GM12878 (cell line): ENCODE measurements at regions not wholly inside any gene's neighbourhood (a gene's known extent, or its start where the extent isn't known, plus 50 kb on each side); places are given as distances from the start of the nearest gene placed in this dataset.

Source experiments
- ATAC-seq: fragments of 200-7000 bp; cut with Tn5 transposase; 3 replicates; pipeline ENCODE4 v1.9.1; 2020; ENCODE audit warnings: mild to moderate bottlenecking, moderate library complexity
- BruUV-seq: library from RNA; stranded (reverse); fragments of 400-500 nt; replicated peaks from 2 replicates; lab custom pipeline; 2021; lab: Mats Ljungman, UMichigan
- CTCF ChIA-PET: fragments of 300-600 bp; sonication (Branson Sonifier 250); formaldehyde crosslinking; extraction: SDS; loops from one replicate; lab custom pipeline; 2021; ENCODE audit warnings: inconsistent platforms; lab: Yijun Ruan, JAX
- POLR2A ChIA-PET: fragments of 350-600 bp; formaldehyde crosslinking; extraction: SDS; loops from one replicate; lab custom pipeline; 2021; ENCODE audit warnings: inconsistent platforms; lab: Charles Lee
- RAD21 ChIA-PET: fragments of 300-600 bp; sonication (Branson Sonifier 250); formaldehyde crosslinking; loops from one replicate; lab custom pipeline; 2023; ENCODE audit warnings: antibody characterized with exemption; ENCODE audit not compliant: unreplicated experiment; lab: Charles Lee
- SMC1A ChIA-PET: fragments of 300-600 bp; sonication (Branson Sonifier 250); formaldehyde crosslinking; loops from one replicate; lab custom pipeline; 2023; ENCODE audit not compliant: unreplicated experiment, uncharacterized antibody; lab: Charles Lee
- DNase-seq: peaks from one replicate; pipeline ENCODE4 v3.0.0-alpha.2; 2011; ENCODE audit warnings: low read depth, low spot score
- FAIRE-seq: peaks from 3 replicates; lab custom pipeline; 2011; peaks lifted over from hg19 to GRCh38; lab: Jason Lieb, UNC
- H2AFZ ChIP-seq: 2 replicates; pipeline ENCODE4 v1.6.0; 2011; ENCODE audit warnings: low read depth, low read length, control low read depth; ENCODE audit not compliant: control insufficient read depth
- H3K27ac ChIP-seq: 2 replicates; pipeline ENCODE4 v1.5.1; 2011; ENCODE audit warnings: control low read depth; ENCODE audit not compliant: control insufficient read depth, insufficient read depth
- H3K27me3 ChIP-seq, 2 experiments: replicated peaks in 1 of 2; 2 replicates each; pipeline versions ENCODE4 v1.6.0 to v1.6.1; 2011; ENCODE audit warnings: low read length in 1 of 2; ENCODE audit not compliant: control insufficient read depth in 2 of 2, insufficient read depth in 2 of 2
- H3K36me3 ChIP-seq, 2 experiments: 2 replicates each; pipeline ENCODE4 v1.5.1; 2011; ENCODE audit warnings: low read length in 1 of 2; ENCODE audit not compliant: control insufficient read depth in 2 of 2, insufficient read depth in 2 of 2
- H3K4me1 ChIP-seq: 2 replicates; pipeline ENCODE4 v1.6.1; 2011; ENCODE audit warnings: mild to moderate bottlenecking, low read length, moderate library complexity, mixed read lengths; ENCODE audit not compliant: control insufficient read depth, insufficient read depth
- H3K4me2 ChIP-seq: 2 replicates; pipeline ENCODE4 v1.6.0; 2011; ENCODE audit warnings: control low read depth; ENCODE audit not compliant: control insufficient read depth, insufficient read depth
- H3K4me3 ChIP-seq: fragments of 200-600 bp; sonication (generic); 2 replicates; pipeline ENCODE4 v1.5.1; 2016
- H3K79me2 ChIP-seq: 2 replicates; pipeline ENCODE4 v1.6.0; 2011; ENCODE audit warnings: low read length; ENCODE audit not compliant: control insufficient read depth, insufficient read depth
- H3K9ac ChIP-seq: 2 replicates; pipeline ENCODE4 v1.8.0; 2011; ENCODE audit warnings: low read length, control low read depth, mixed read lengths; ENCODE audit not compliant: control insufficient read depth, insufficient read depth
- H3K9me3 ChIP-seq: replicated peaks from 3 replicates; pipeline ENCODE4 v1.5.1; 2011; ENCODE audit warnings: mild to moderate bottlenecking, low read length; ENCODE audit not compliant: control insufficient read depth, insufficient read depth
- H4K20me1 ChIP-seq: 2 replicates; pipeline ENCODE4 v1.6.0; 2011; ENCODE audit not compliant: control insufficient read depth, insufficient read depth
- BMI1 ChIP-seq: fragments of 450-650 bp; IDR thresholded peaks from 2 replicates; pipeline ENCODE4 v1.6.1; 2016; ENCODE audit warnings: mild to moderate bottlenecking, moderate library complexity, borderline replicate concordance
- CEBPB ChIP-seq, 2 experiments: fragments of 150-350 bp in 1 of 2; IDR thresholded peaks; 2 replicates each; pipeline ENCODE4 v1.6.1; 2012 to 2014; ENCODE audit warnings: low read depth in 2 of 2, low read length in 2 of 2, borderline replicate concordance in 1 of 2, inconsistent platforms in 1 of 2
- CHD4 ChIP-seq: fragments of 200-600 bp; sonication (generic); IDR thresholded peaks from 2 replicates; pipeline ENCODE4 v1.6.1; 2016; ENCODE audit warnings: mild to moderate bottlenecking
- HDGF ChIP-seq: fragments of 450-650 bp; IDR thresholded peaks from 2 replicates; pipeline ENCODE4 v1.6.1; 2016; ENCODE audit warnings: antibody characterized with exemption
- IRF3 ChIP-seq: fragments of 450-650 bp; IDR thresholded peaks from 2 replicates; pipeline ENCODE4 v1.6.1; 2014; ENCODE audit warnings: mild to moderate bottlenecking
- IRF4 ChIP-seq: IDR thresholded peaks from 2 replicates; pipeline ENCODE4 v1.6.1; 2011; ENCODE audit warnings: low read depth, low read length
- MTA2 ChIP-seq: fragments of 450-650 bp; IDR thresholded peaks from 2 replicates; pipeline ENCODE4 v1.6.1; 2016; ENCODE audit warnings: low read depth, mild to moderate bottlenecking, moderate library complexity
- NFYB ChIP-seq: IDR thresholded peaks from 2 replicates; pipeline ENCODE4 v1.6.1; 2011; ENCODE audit warnings: low read depth, mild to moderate bottlenecking, low read length, improper control_type of control experiment, moderate library complexity; ENCODE audit not compliant: insufficient read depth
- NRF1 ChIP-seq: conservative IDR thresholded peaks from 2 replicates; pipeline ENCODE4 v1.6.1; 2011; ENCODE audit warnings: mild to moderate bottlenecking, low read depth, low read length, improper control_type of control experiment
- PAX8 ChIP-seq: fragments of 450-650 bp; IDR thresholded peaks from 2 replicates; pipeline ENCODE4 v1.6.1; 2017; ENCODE audit warnings: mild to moderate bottlenecking, moderate library complexity
- PML ChIP-seq: IDR thresholded peaks from 2 replicates; pipeline ENCODE4 v1.6.1; 2012; ENCODE audit warnings: low read length, inconsistent platforms
- SIX5 ChIP-seq: IDR thresholded peaks from 2 replicates; pipeline ENCODE4 v1.6.1; 2011; ENCODE audit warnings: mild to moderate bottlenecking, low read depth, low read length, moderate library complexity; ENCODE audit not compliant: severe bottlenecking
- SKIL ChIP-seq: fragments of 450-650 bp; IDR thresholded peaks from 2 replicates; pipeline ENCODE4 v1.6.1; 2017; ENCODE audit warnings: mild to moderate bottlenecking, low read depth, inconsistent platforms; ENCODE audit not compliant: poor library complexity, severe bottlenecking
- SREBF1 ChIP-seq: IDR thresholded peaks from 2 replicates; pipeline ENCODE4 v1.6.1; 2012; ENCODE audit warnings: mild to moderate bottlenecking, low read length
- TAF1 ChIP-seq: IDR thresholded peaks from 2 replicates; pipeline ENCODE4 v1.6.1; 2011; ENCODE audit warnings: mild to moderate bottlenecking, low read depth, low read length, borderline replicate concordance
- TCF7 ChIP-seq: IDR thresholded peaks from 2 replicates; pipeline ENCODE4 v1.6.1; 2014; ENCODE audit warnings: antibody characterized with exemption, borderline replicate concordance
- ZNF274 ChIP-seq: IDR thresholded peaks from one replicate; pipeline ENCODE4 v1.8.0; 2011; ENCODE audit not compliant: insufficient read length, insufficient read depth
- WGBS: methylation state at CpG from one replicate; pipeline ENCODE4 v1.1.6; 2016; ENCODE audit warnings: low lambda C conversion rate; ENCODE audit not compliant: insufficient replicate concordance, insufficient coverage; ENCODE audit errors: missing lambda C conversion rate; 5-methylcytosine and 5-hydroxymethylcytosine counted together
- in situ Hi-C: fragments of 300-500 bp; cut with MboI; formaldehyde crosslinking; loops from 9 replicates; pipeline ENCODE4 v1.14.3; 2018; ENCODE audit warnings: mixed read lengths
- intact Hi-C: fragments of 100-400 bp; cut with micrococcal nuclease; formaldehyde crosslinking; loops from one replicate; pipeline ENCODE4 v1.14.2; 2022; ENCODE audit not compliant: unreplicated experiment

- no peaks in the 10 kb centered on the region for H3K9me3 ChIP-seq
- ChIA-PET CTCF (no interaction called here), RAD21 (no interaction called here), SMC1A (interaction anchor here (1.2 kb wide), 1 partner anchor 10 kb away, joined by 3 read pairs; no protein-coding TSS in a partner anchor), POLR2A (no interaction called here)
- H3K79me2 ChIP-seq, result no peaks in the 10 kb centered on the region
- H3K36me3 ChIP-seq, result no peaks in the 10 kb centered on the region
- no peak overlapping the region for H3K9ac ChIP-seq
- no peak for ATAC-seq
- H3K4me2 ChIP-seq, result no peak overlapping the region
- no TSS peak for BruUV-seq
- in situ Hi-C loops, result no loop called here
- H3K27me3 ChIP-seq, result no peaks in the 10 kb centered on the region
- TF ChIP-seq IRF4 (no peak), HDGF (no peak), CEBPB (IDR thresholded peaks at IDR 0.05; ENCODE audit: borderline replicate concordance in 1 of 2, low read depth in 2 of 2, low read length in 2 of 2) (no peak), TAF1 (no peak), SKIL (no peak)
- H3K4me1 ChIP-seq, result no peaks in the 10 kb centered on the region
- WGBS, result 14% methylated on average over 2 of the region's 2 CpGs
- intact Hi-C loops, result no loop called here
- no peak overlapping the region for H3K27ac ChIP-seq
- H2AFZ ChIP-seq, result no peak overlapping the region
- H4K20me1 ChIP-seq, result no peaks in the 10 kb centered on the region
- DNase-seq, result no peak
- no peak overlapping the region for H3K4me3 ChIP-seq
- no peak for FAIRE-seq
Measured at GRCh38 chr4:132691026-132691425, 458.1 kb upstream of the PCDH10 start.

- Histone ChIP-seq H3K9ac (no peak overlapping the region), H3K36me3 (no peaks in the 10 kb centered on the region), H3K27me3 (no peaks in the 10 kb centered on the region), H4K20me1 (no peaks in the 10 kb centered on the region), H3K79me2 (no peaks in the 10 kb centered on the region), H2AFZ (no peak overlapping the region), H3K4me2 (no peak overlapping the region), H3K4me1 (no peaks in the 10 kb centered on the region), H3K4me3 (no peak overlapping the region), H3K27ac (no peak overlapping the region), H3K9me3 (no peaks in the 10 kb centered on the region)
- ChIA-PET RAD21 (no interaction called here), CTCF (no interaction called here), POLR2A (no interaction called here), SMC1A (interaction anchor here (1.2 kb wide), 1 partner anchor 10 kb away, joined by 3 read pairs; no protein-coding TSS in a partner anchor)
- intact Hi-C loops, result no loop called here
- BruUV-seq, result no TSS peak
- in situ Hi-C loops, result no loop called here
- FAIRE-seq, result no peak
- no peak for DNase-seq
- 0% methylated on average over 2 of the region's 2 CpGs for WGBS
- ATAC-seq, result no peak
- TF ChIP-seq SIX5 (no peak), BMI1 (no peak), IRF3 (no peak), CHD4 (no peak), MTA2 (no peak), PAX8 (no peak), NRF1 (no peak), NFYB (no peak), TCF7 (no peak), ZNF274 (no peak), PML (no peak), SREBF1 (no peak)
Measured at GRCh38 chr4:132691668-132692067, 457.4 kb upstream of the PCDH10 start.
